ENCODE measurements at regions not wholly inside any gene's neighbourhood (a gene's known extent, or its start where the extent isn't known, plus 50 kb on each side); places are given as distances from the start of the nearest gene placed in this dataset.

DNA sequence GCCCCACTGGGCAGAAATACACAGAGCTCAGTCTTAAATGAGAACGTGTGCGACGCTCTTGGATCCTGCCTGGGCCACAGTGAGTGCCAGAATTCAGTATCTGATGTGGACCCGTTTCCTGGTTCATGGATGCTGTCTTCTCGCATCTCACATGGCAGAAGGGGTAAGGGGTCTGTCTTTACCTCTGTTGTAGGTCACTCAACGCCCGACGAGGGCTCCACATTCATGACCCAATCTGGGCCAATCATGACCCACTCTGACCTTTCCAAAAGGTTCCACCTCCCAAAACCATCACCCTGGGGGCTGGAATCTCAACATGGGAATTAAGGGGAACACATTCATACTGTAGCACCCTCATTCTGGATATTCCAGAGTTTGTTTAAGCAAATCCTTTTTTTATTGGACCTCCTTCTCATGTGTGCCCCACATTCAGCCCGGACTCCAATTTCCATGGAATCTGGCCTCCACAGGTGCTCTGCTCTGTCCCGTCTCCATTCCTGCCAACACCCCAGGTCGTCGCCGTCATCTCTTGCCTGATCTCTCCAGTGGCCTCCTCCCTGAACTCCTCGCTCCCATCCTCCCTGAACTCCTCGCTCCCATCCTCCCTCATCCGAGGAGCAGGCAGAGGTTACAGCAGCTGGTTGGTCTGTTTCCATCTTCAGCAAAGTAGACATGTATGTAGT, 78.9 kb upstream of the OTOS start:
- Histone ChIP-seq H3K27me3 (no peaks in the 10 kb centered on the region), H3K4me3 (no peak overlapping the region), H3K9ac (ENCODE audit: low read depth in 2 of 2, low read length in 2 of 2) (no peak overlapping the region), H3K27ac (no peak overlapping the region), H3K9me3 (no peaks in the 10 kb centered on the region), H3K36me3 (no peaks in the 10 kb centered on the region), H3K4me1 (no peaks in the 10 kb centered on the region)
- intact Hi-C loops (cut with DNase I), result no loop called here
- TF ChIP-seq, protein P1, sequence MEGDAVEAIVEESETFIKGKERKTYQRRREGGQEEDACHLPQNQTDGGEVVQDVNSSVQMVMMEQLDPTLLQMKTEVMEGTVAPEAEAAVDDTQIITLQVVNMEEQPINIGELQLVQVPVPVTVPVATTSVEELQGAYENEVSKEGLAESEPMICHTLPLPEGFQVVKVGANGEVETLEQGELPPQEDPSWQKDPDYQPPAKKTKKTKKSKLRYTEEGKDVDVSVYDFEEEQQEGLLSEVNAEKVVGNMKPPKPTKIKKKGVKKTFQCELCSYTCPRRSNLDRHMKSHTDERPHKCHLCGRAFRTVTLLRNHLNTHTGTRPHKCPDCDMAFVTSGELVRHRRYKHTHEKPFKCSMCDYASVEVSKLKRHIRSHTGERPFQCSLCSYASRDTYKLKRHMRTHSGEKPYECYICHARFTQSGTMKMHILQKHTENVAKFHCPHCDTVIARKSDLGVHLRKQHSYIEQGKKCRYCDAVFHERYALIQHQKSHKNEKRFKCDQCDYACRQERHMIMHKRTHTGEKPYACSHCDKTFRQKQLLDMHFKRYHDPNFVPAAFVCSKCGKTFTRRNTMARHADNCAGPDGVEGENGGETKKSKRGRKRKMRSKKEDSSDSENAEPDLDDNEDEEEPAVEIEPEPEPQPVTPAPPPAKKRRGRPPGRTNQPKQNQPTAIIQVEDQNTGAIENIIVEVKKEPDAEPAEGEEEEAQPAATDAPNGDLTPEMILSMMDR (IDR thresholded peaks at IDR 0.05), result no peak
- DNase-seq, result no peak

DNA sequence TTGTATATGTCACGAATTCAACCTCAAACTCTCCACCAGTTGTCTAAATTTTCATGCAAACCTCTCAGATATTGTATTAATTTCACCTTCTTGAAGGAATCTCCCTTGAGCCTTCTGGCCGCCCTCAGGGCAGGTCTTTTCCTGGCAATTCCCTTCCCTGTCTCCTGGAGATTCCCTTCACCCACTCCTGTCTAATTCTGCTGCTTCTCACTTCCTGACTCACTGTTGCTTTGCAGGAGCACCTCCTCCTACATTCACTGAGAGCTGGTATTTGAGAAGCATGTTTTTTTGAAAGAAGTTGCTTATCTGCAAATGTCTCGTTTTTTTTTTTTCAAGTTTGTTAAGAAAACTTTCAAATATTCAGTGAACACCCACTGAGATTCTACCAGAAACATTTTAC, 79.9 kb upstream of the OTOS start:
- intact Hi-C loops (cut with DNase I), result no loop called here
- H3K4me3 ChIP-seq, result no peak overlapping the region
- H3K4me1 ChIP-seq, result no peaks in the 10 kb centered on the region
- no peak overlapping the region for H3K27ac ChIP-seq
- no peak for DNase-seq
- H3K9me3 ChIP-seq, result no peaks in the 10 kb centered on the region
- H3K9ac ChIP-seq (ENCODE audit: low read depth in 2 of 2, low read length in 2 of 2), result no peak overlapping the region
- TF ChIP-seq, protein P1 (IDR thresholded peaks at IDR 0.05), result no peak
- no peaks in the 10 kb centered on the region for H3K27me3 ChIP-seq
- no peaks in the 10 kb centered on the region for H3K36me3 ChIP-seq

DNA sequence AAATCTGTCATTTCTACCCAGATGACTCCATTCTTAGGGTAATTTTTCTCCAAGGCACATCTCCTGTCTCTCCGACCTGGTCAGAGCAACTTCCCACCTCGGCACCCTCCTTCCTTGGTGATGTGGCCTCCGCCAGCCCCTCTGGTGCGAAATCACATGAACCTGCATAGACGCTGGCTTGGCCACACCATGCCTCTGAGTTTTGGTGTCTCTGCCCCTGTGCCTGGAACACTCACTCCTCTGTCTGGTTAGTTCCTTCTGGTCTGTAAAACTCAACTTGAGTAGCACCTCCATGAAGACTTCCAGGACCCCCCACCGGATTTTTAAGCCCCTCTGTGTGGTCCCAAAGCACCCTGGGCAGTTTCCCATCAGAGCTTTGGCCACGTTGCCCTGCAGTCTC, 83.2 kb upstream of the OTOS start:
- Histone ChIP-seq H3K27me3 (no peaks in the 10 kb centered on the region), H3K27ac (no peak overlapping the region), H3K9ac (ENCODE audit: low read depth in 2 of 2, low read length in 2 of 2) (no peak overlapping the region), H3K9me3 (no peaks in the 10 kb centered on the region), H3K4me3 (no peak overlapping the region), H3K36me3 (no peaks in the 10 kb centered on the region), H3K4me1 (no peaks in the 10 kb centered on the region)
- TF ChIP-seq, protein P1 (IDR thresholded peaks at IDR 0.05), result no peak
- peak; percentile 7 for DNase-seq
- intact Hi-C loops (cut with DNase I), result no loop called here

DNA sequence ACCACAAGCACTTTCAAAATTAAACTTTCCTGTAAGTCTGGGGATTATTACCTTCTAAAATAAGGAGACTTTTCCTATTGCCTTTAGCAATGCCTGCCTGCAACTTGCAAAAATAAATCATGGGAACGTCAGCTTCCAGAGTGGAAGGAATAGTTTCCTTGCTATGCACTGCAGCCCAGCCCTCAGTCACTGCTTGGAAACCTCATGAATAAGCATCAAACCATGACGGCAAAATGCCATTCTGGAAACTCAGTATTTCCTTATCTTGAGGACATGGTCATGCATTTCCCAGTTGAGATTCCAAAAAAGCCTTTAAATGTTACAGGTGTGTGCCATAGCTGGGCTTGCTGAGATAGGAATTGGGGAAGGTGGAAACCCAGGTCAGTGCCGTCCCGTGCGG, 84.2 kb upstream of the OTOS start:
- no peak for DNase-seq
- TF ChIP-seq, protein P1 (IDR thresholded peaks at IDR 0.05), result no peak
- Histone ChIP-seq H3K4me1 (no peaks in the 10 kb centered on the region), H3K4me3 (no peak overlapping the region), H3K9ac (ENCODE audit: low read depth in 2 of 2, low read length in 2 of 2) (no peak overlapping the region), H3K36me3 (no peaks in the 10 kb centered on the region), H3K9me3 (no peaks in the 10 kb centered on the region), H3K27ac (no peak overlapping the region), H3K27me3 (no peaks in the 10 kb centered on the region)
- intact Hi-C loops (cut with DNase I), result no loop called here

DNA sequence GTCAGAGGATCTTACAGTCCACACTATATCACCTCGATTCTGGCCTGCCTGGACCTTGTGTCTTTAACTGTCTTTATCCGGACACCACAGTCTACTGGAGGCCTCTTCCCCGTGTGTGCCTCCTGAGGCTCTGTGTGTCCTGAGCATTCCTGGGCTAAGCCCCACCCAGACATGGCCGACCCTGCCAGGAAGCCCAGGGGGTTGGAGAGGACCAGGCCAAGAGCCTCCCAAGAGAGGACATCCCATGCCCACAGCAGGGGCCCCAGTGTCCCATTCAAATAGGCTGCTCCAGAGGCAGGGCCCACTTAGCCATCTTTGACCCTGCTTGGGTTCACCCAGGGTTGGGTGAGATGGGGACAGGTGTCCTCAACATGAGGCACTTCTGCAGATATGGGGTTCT, 84.7 kb upstream of the OTOS start:
- Histone ChIP-seq H3K9ac (ENCODE audit: low read depth in 2 of 2, low read length in 2 of 2) (no peak overlapping the region), H3K4me1 (no peaks in the 10 kb centered on the region), H3K4me3 (no peak overlapping the region), H3K27me3 (no peaks in the 10 kb centered on the region), H3K36me3 (no peaks in the 10 kb centered on the region), H3K27ac (no peak overlapping the region), H3K9me3 (no peaks in the 10 kb centered on the region)
- TF ChIP-seq, protein P1 (IDR thresholded peaks at IDR 0.05), result no peak
- DNase-seq, result no peak
- intact Hi-C loops (cut with DNase I), result no loop called here

Measured in colonic mucosa (tissue), 4 donors.